GM12872 (cell line): ENCODE measurements at regions not wholly inside any gene's neighbourhood (a gene's known extent, or its start where the extent isn't known, plus 50 kb on each side); places are given as distances from the start of the nearest gene placed in this dataset.

Source experiments
- TF ChIP-seq, protein P1 (sequence below): IDR thresholded peaks from 3 replicates; pipeline ENCODE4 v1.5.1; 2011; ENCODE audit warnings: low read depth, mild to moderate bottlenecking, low read length, moderate library complexity; ENCODE audit not compliant: insufficient read depth

DNA sequence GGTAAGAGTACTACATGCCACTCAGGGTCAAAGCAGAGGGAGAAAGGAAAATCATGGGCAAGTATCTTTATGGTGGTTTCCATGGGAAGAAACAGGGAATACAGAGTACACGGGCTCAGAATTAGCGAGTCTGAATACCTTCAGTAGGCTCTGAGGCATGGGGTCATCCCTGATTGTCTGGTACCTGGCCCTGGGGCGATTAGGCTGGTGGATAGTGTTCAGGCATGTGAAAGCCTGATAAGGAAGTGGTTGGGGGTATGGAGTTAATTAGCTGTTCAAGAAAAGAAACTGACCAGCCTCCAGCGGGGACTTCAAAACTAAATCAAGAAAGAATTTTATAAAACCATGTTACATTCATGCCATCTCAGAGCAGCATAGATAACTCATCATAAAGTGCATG, 518.8 kb downstream of the RAB28 start:
- TF ChIP-seq, protein P1, sequence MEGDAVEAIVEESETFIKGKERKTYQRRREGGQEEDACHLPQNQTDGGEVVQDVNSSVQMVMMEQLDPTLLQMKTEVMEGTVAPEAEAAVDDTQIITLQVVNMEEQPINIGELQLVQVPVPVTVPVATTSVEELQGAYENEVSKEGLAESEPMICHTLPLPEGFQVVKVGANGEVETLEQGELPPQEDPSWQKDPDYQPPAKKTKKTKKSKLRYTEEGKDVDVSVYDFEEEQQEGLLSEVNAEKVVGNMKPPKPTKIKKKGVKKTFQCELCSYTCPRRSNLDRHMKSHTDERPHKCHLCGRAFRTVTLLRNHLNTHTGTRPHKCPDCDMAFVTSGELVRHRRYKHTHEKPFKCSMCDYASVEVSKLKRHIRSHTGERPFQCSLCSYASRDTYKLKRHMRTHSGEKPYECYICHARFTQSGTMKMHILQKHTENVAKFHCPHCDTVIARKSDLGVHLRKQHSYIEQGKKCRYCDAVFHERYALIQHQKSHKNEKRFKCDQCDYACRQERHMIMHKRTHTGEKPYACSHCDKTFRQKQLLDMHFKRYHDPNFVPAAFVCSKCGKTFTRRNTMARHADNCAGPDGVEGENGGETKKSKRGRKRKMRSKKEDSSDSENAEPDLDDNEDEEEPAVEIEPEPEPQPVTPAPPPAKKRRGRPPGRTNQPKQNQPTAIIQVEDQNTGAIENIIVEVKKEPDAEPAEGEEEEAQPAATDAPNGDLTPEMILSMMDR = no peak

DNA sequence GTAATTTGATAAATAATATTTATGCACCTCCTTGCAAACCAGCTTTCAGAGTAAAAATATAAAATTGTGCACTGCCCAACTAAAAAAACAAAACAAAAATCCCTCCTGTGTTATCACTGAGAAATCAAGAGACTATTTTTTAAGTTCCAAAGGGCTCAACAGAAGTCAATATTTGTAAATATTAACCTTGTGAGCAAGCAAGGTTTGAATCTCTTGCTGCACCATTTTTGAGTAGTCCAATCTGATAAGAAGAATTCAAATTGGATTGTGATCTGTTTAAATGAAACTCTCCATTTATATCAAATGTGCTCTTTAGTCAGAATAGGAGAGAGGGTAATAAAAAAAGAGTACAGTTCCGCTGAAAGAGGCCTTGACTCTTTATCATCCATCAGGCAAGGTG, 520.2 kb downstream of the RAB28 start:
- TF ChIP-seq, protein P1 = no peak

DNA sequence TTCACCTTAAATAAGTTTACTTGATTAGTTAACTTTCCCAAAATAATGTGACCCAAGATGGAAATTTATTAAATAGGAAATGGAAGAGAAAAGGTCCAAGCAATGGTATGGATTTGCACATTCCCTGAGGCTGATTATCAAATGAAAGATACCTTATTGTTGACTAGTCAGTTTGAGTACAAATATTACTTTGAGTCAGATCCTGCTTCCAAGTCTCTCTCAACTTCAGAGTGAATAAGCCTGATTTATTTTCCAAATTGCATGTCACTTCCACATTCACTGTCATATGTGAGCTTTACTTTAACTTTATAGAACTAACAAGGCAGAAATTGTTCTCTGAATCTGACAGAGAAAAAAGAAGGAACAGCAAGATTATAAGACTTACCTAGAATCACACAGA, 520.8 kb downstream of the RAB28 start:
- TF ChIP-seq, protein P1 = no peak

DNA sequence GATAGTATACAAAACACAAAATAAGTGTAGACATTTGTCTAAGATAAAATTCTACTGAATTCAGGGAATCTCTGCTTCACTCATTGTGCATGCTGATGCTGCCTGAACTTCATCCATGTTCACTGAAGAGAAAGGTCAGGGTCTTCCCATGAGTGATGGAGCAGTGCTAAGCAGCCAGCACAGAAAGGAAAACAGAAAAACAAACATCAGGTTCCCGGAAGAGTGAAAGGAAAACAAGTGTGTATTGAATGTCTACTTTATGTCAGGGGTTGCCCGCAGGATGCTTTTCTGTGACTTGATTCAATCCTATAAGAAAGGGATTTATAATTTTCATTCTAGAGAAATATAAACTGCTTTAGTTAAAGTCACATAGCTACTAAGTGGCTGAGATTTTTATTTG, 522.4 kb downstream of the RAB28 start:
- TF ChIP-seq, protein P1 = no peak

DNA sequence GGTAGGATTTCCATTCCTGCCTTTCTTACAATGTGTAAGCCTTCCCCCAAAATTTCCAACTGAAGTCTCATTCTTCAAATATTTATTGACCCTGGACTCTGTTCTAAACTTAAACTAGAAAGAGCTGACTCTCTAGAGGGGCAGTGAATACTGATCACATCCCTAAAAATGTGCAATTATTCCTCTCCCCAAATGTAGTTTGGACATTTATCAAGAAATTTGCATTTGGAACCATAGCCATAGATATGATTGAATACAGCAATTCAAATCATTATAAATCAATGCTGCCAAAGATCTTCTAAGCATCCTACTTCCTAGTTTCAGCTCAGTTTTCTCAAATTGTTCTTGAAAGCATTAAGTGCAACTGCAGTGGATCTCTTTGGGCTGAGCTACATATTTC, 525.7 kb downstream of the RAB28 start:
- TF ChIP-seq, protein P1 = no peak

DNA sequence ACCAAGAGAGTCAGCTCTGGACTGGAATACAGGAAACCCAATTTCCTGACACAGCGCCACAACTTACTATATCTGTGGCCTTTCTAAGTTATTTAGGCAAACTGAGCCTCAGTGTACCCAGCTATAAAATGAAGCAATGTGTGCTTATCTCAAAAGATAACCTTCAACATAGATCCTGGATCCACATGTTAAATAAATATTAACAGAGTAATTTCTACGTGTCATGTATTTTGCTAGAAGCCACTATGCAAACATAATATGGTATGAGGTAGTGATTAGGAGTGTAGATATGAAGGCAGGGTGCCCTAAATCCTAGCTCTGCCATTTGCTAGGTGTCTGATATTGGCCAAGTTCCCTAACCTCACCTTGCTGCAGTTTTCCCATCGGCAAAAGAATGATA, 527.0 kb downstream of the RAB28 start:
- TF ChIP-seq, protein P1 = no peak

DNA sequence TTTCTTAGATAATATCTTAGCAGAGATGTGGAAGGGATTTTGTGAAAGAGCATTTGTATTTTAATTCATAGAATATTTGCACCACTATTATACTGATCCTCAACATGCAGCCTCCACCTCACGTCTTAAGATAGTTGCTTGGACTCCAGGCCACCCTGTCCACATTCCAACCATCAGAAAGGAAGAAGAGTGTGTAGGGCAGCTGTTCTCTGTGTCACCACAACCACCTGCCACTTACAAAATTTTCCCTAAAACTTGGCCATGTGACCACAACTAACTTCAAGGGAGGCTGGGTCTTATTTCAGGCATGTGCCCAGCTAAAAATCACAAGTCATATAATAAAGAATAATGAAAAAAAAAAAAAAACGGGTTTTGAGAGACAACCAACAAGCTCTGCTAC, 528.1 kb downstream of the RAB28 start:
- TF ChIP-seq, protein P1 = no peak
